ENCODE measurements at regions not wholly inside any gene's neighbourhood (a gene's known extent, or its start where the extent isn't known, plus 50 kb on each side); places are given as distances from the start of the nearest gene placed in this dataset.

- no peak overlapping the region for H3K4me3 ChIP-seq (ENCODE audit: low read depth, low read length)
- no peak for DNase-seq (ENCODE audit: low read depth)
- no peaks in the 10 kb centered on the region for H3K27me3 ChIP-seq (ENCODE audit: control insufficient read depth, insufficient read depth, low read length)
- ChIA-PET CTCF (no interaction called here), POLR2A (no interaction called here)
- TF ChIP-seq CTCF (IDR thresholded peaks at IDR 0.05; ENCODE audit: insufficient read depth, low read depth, low read length): no peak
- no peaks in the 10 kb centered on the region for H3K36me3 ChIP-seq (ENCODE audit: control insufficient read depth, insufficient read depth, low read length)
These were observed 113.1 kb upstream of the ADGRL3 start for GRCh38 chr4:61086979-61087378.

GRCh38 chr4:61094854-61095598 is 105.1 kb upstream of the ADGRL3 start:
- no peak for DNase-seq (ENCODE audit: low read depth)
- Histone ChIP-seq H3K36me3 (ENCODE audit: control insufficient read depth, insufficient read depth, low read length) (no peaks in the 10 kb centered on the region), H3K4me3 (ENCODE audit: low read depth, low read length) (no peak overlapping the region), H3K27me3 (ENCODE audit: control insufficient read depth, insufficient read depth, low read length) (no peaks in the 10 kb centered on the region)
- TF ChIP-seq CTCF (IDR thresholded peaks at IDR 0.05; ENCODE audit: insufficient read depth, low read depth, low read length): no peak
- CTCF ChIA-PET: no interaction called here
- POLR2A ChIA-PET: no interaction called here

GRCh38 chr4:61128682-61129081 is 71.4 kb upstream of the ADGRL3 start:
- CTCF ChIA-PET: no interaction called here
- POLR2A ChIA-PET: no interaction called here
- Histone ChIP-seq H3K36me3 (ENCODE audit: control insufficient read depth, insufficient read depth, low read length) (no peaks in the 10 kb centered on the region), H3K4me3 (ENCODE audit: low read depth, low read length) (no peak overlapping the region), H3K27me3 (ENCODE audit: control insufficient read depth, insufficient read depth, low read length) (no peaks in the 10 kb centered on the region)
- no peak for TF ChIP-seq CTCF (IDR thresholded peaks at IDR 0.05; ENCODE audit: insufficient read depth, low read depth, low read length)
- DNase-seq (ENCODE audit: low read depth): no peak

- Histone ChIP-seq H3K4me3 (ENCODE audit: low read depth, low read length) (no peak overlapping the region), H3K36me3 (ENCODE audit: control insufficient read depth, insufficient read depth, low read length) (no peaks in the 10 kb centered on the region), H3K27me3 (ENCODE audit: control insufficient read depth, insufficient read depth, low read length) (no peaks in the 10 kb centered on the region)
- ChIA-PET CTCF (no interaction called here), POLR2A (no interaction called here)
- no peak for DNase-seq (ENCODE audit: low read depth)
- TF ChIP-seq CTCF (IDR thresholded peaks at IDR 0.05; ENCODE audit: insufficient read depth, low read depth, low read length): no peak
These were observed 70.2 kb upstream of the ADGRL3 start for GRCh38 chr4:61129971-61130370.

GRCh38 chr4:61143461-61143860 is 56.7 kb upstream of the ADGRL3 start:
- ChIA-PET POLR2A (no interaction called here), CTCF (no interaction called here)
- no peak for TF ChIP-seq CTCF (IDR thresholded peaks at IDR 0.05; ENCODE audit: insufficient read depth, low read depth, low read length)

More at GRCh38 chr4:61143461-61143860, 56.7 kb upstream of the ADGRL3 start:
- H3K27me3 ChIP-seq (ENCODE audit: control insufficient read depth, insufficient read depth, low read length): no peaks in the 10 kb centered on the region
- no peak for DNase-seq (ENCODE audit: low read depth)
- no peak overlapping the region for H3K4me3 ChIP-seq (ENCODE audit: low read depth, low read length)
- no peaks in the 10 kb centered on the region for H3K36me3 ChIP-seq (ENCODE audit: control insufficient read depth, insufficient read depth, low read length)
